GM18498 (cell line): ENCODE measurements at regions not wholly inside any gene's neighbourhood (a gene's known extent, or its start where the extent isn't known, plus 50 kb on each side); places are given as distances from the start of the nearest gene placed in this dataset.

Experiments
- ATAC-seq: cut with Tn5 transposase; IDR thresholded peaks from one replicate; pipeline ENCODE4 v1.9.1; 2021; ENCODE audit warnings: mild to moderate bottlenecking, moderate library complexity; ENCODE audit not compliant: unreplicated experiment

GRCh38 chr1:30516485-30516858 lies 206.9 kb downstream of the MATN1 start:
- no peak for ATAC-seq

- ATAC-seq = no peak
These were observed 207.5 kb downstream of the MATN1 start for GRCh38 chr1:30515755-30516484.

GRCh38 chr1:30514945-30515344 lies 208.4 kb downstream of the MATN1 start:
- ATAC-seq = no peak

- no peak for ATAC-seq
These were observed 209.2 kb downstream of the MATN1 start for GRCh38 chr1:30514137-30514654.

GRCh38 chr1:30513396-30514136 lies 209.8 kb downstream of the MATN1 start:
- ATAC-seq = no peak

GRCh38 chr1:30512914-30513265 lies 210.5 kb downstream of the MATN1 start:
- ATAC-seq = no peak

GRCh38 chr1:30511991-30512913 lies 211.1 kb downstream of the MATN1 start:
- ATAC-seq = no peak

- no peak for ATAC-seq
These were observed 211.8 kb downstream of the MATN1 start for GRCh38 chr1:30511563-30511962.

- ATAC-seq = no peak
These were observed 212.3 kb downstream of the MATN1 start for GRCh38 chr1:30511106-30511505.

GRCh38 chr1:30509670-30510069 lies 213.7 kb downstream of the MATN1 start:
- ATAC-seq = no peak

GRCh38 chr1:30508611-30509010 lies 214.8 kb downstream of the MATN1 start:
- no peak for ATAC-seq

- no peak for ATAC-seq
These were observed 215.3 kb downstream of the MATN1 start for GRCh38 chr1:30508175-30508448.

GRCh38 chr1:30507401-30508174 lies 215.8 kb downstream of the MATN1 start:
- ATAC-seq = no peak

- no peak for ATAC-seq
These were observed 216.4 kb downstream of the MATN1 start for GRCh38 chr1:30507016-30507312.

GRCh38 chr1:30506291-30507015 lies 216.9 kb downstream of the MATN1 start:
- no peak for ATAC-seq

- ATAC-seq = no peak
These were observed 217.5 kb downstream of the MATN1 start for GRCh38 chr1:30505853-30506252.

GRCh38 chr1:30492451-30492850 lies 230.9 kb downstream of the MATN1 start:
- no peak for ATAC-seq

- no peak for ATAC-seq
These were observed 231.6 kb downstream of the MATN1 start for GRCh38 chr1:30491831-30492230.

GRCh38 chr1:30490554-30491053 lies 232.8 kb downstream of the MATN1 start:
- ATAC-seq = no peak

GRCh38 chr1:30489737-30490389 lies 233.5 kb downstream of the MATN1 start:
- no peak for ATAC-seq
